Suppressor macrophage treated with lipopolysaccharide for 1 hour (primary cell): ENCODE measurements at regions not wholly inside any gene's neighbourhood (a gene's known extent, or its start where the extent isn't known, plus 50 kb on each side); places are given as distances from the start of the nearest gene placed in this dataset.

ENCODE experiments used
- DNase-seq, 3 donors: peaks; one replicate each; pipeline ENCODE4 v3.0.0-alpha.2; 2020 to 2022

DNA sequence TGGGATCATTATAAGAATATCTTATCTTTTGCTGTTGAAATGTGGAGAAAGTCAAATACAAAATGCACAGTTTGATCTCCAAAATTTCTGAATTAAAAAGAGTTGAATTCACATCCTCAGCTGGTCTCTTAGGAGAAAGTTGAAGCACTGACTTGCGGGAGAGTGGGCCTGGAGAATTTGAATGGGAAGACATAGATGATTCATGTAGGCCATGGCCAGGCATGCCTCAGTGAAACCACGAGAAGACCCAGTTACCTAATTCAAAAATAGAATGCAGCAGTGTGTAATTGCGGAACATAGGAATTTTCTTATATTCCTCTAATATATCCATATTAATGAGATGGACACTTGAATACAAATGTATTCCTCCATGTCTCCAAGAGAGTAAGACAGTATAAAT lies 53.0 kb upstream of the DTNBP1 start:
- DNase-seq: no peak

- DNase-seq: no peak
Measured at GRCh38 chr6:15715060-15715459, 52.2 kb upstream of the DTNBP1 start.

GRCh38 chr6:15714658-15715057 lies 51.8 kb upstream of the DTNBP1 start:
- no peak for DNase-seq

- no peak for DNase-seq
Measured at GRCh38 chr6:15713325-15713724, 50.5 kb upstream of the DTNBP1 start.

- DNase-seq: no peak
Measured at GRCh38 chr6:15712797-15713196, 50.0 kb upstream of the DTNBP1 start.
